ENCODE measurements at regions not wholly inside any gene's neighbourhood (a gene's known extent, or its start where the extent isn't known, plus 50 kb on each side); places are given as distances from the start of the nearest gene placed in this dataset.

- DNase-seq (ENCODE audit: low read depth) = peak; percentile 62
These were observed 82.7 kb upstream of the DUSP22 start for GRCh38 chr6:209432-210103.

GRCh38 chr6:210104-210456, 82.2 kb upstream of the DUSP22 start:
- DNase-seq (ENCODE audit: low read depth) = no peak

- DNase-seq (ENCODE audit: low read depth) = no peak
These were observed 81.4 kb upstream of the DUSP22 start for GRCh38 chr6:210778-211374.

- DNase-seq (ENCODE audit: low read depth) = no peak
These were observed 80.3 kb upstream of the DUSP22 start for GRCh38 chr6:211871-212497.

GRCh38 chr6:213284-213683, 79.0 kb upstream of the DUSP22 start:
- DNase-seq (ENCODE audit: low read depth) = no peak

GRCh38 chr6:214428-214827, 77.9 kb upstream of the DUSP22 start:
- DNase-seq (ENCODE audit: low read depth) = no peak

GRCh38 chr6:215335-216034, 76.8 kb upstream of the DUSP22 start:
- DNase-seq (ENCODE audit: low read depth) = peak; percentile 55

- no peak for DNase-seq (ENCODE audit: low read depth)
These were observed 75.1 kb upstream of the DUSP22 start for GRCh38 chr6:217048-217659.

GRCh38 chr6:218153-219018, 73.9 kb upstream of the DUSP22 start:
- no peak for DNase-seq (ENCODE audit: low read depth)

GRCh38 chr6:219019-219570, 73.2 kb upstream of the DUSP22 start:
- DNase-seq (ENCODE audit: low read depth) = no peak

GRCh38 chr6:219641-220198, 72.6 kb upstream of the DUSP22 start:
- DNase-seq (ENCODE audit: low read depth) = no peak

GRCh38 chr6:220312-220711, 72.0 kb upstream of the DUSP22 start:
- no peak for DNase-seq (ENCODE audit: low read depth)

- DNase-seq (ENCODE audit: low read depth) = no peak
These were observed 71.4 kb upstream of the DUSP22 start for GRCh38 chr6:220721-221475.

- no peak for DNase-seq (ENCODE audit: low read depth)
These were observed 70.5 kb upstream of the DUSP22 start for GRCh38 chr6:221531-222349.

GRCh38 chr6:222468-222867, 69.8 kb upstream of the DUSP22 start:
- no peak for DNase-seq (ENCODE audit: low read depth)

GRCh38 chr6:223136-223535, 69.2 kb upstream of the DUSP22 start:
- DNase-seq (ENCODE audit: low read depth) = no peak

- DNase-seq (ENCODE audit: low read depth) = no peak
These were observed 68.5 kb upstream of the DUSP22 start for GRCh38 chr6:223763-224162.

GRCh38 chr6:224350-224749, 67.9 kb upstream of the DUSP22 start:
- no peak for DNase-seq (ENCODE audit: low read depth)

- DNase-seq (ENCODE audit: low read depth) = peak; percentile 68
These were observed 67.1 kb upstream of the DUSP22 start for GRCh38 chr6:225121-225721.

Data from activated T-helper 9 cell treated with anti-CD3 and anti-CD28 coated beads, Interleukin-2, amount 50 U/mL, for 16 hours (primary cell).